Loucy (cell line): ENCODE measurements at regions not wholly inside any gene's neighbourhood (a gene's known extent, or its start where the extent isn't known, plus 50 kb on each side); places are given as distances from the start of the nearest gene placed in this dataset.

Experiments
- H2AFZ ChIP-seq: fragments of 200-600 bp; sonication (generic); 2 replicates; pipeline ENCODE4 v1.6.0; 2016; ENCODE audit warnings: antibody characterized with exemption, mild to moderate bottlenecking, low read length, moderate library complexity
- H3F3A ChIP-seq: fragments of 200-600 bp; 2 replicates; pipeline ENCODE4 v1.6.0; 2016; ENCODE audit warnings: antibody characterized with exemption, low read depth, mild to moderate bottlenecking
- H3K27me3 ChIP-seq: fragments of 200-600 bp; sonication (generic); 2 replicates; pipeline ENCODE4 v1.6.1; 2014; ENCODE audit warnings: low read length, mild to moderate bottlenecking; ENCODE audit not compliant: insufficient read depth, poor library complexity, severe bottlenecking
- H3K36me3 ChIP-seq: fragments of 200-600 bp; sonication (generic); 2 replicates; pipeline ENCODE4 v1.6.1; 2016; ENCODE audit warnings: low read length; ENCODE audit not compliant: insufficient read depth
- H3K4me1 ChIP-seq: fragments of 200-600 bp; sonication (generic); 2 replicates; pipeline ENCODE4 v1.5.1; 2014; ENCODE audit warnings: low read length, mild to moderate bottlenecking; ENCODE audit not compliant: insufficient read depth, poor library complexity, severe bottlenecking
- H3K4me2 ChIP-seq: fragments of 200-600 bp; sonication (generic); 2 replicates; pipeline ENCODE4 v1.6.0; 2014; ENCODE audit warnings: antibody characterized with exemption, low read length, low read depth, mild to moderate bottlenecking; ENCODE audit not compliant: poor library complexity, severe bottlenecking
- H3K4me3 ChIP-seq: fragments of 200-600 bp; sonication (generic); 2 replicates; pipeline ENCODE4 v1.5.1; 2014; ENCODE audit warnings: low read length, mild to moderate bottlenecking, mixed read lengths; ENCODE audit not compliant: poor library complexity, severe bottlenecking
- H3K79me2 ChIP-seq: fragments of 200-600 bp; sonication (generic); 2 replicates; pipeline ENCODE4 v1.6.1; 2014; ENCODE audit warnings: low read length; ENCODE audit not compliant: insufficient read depth
- H3K9ac ChIP-seq: fragments of 200-600 bp; sonication (generic); 2 replicates; pipeline ENCODE4 v1.6.0; 2014; ENCODE audit warnings: mild to moderate bottlenecking, low read depth, low read length, moderate library complexity; ENCODE audit not compliant: poor library complexity, severe bottlenecking
- H3K9me2 ChIP-seq: fragments of 200-600 bp; sonication (generic); replicated peaks from 2 replicates; pipeline ENCODE4 v1.6.1; 2016; ENCODE audit warnings: low read depth, low read length, mixed read lengths
- H3K9me3 ChIP-seq: fragments of 200-600 bp; sonication (generic); 2 replicates; pipeline ENCODE4 v1.6.1; 2014; ENCODE audit warnings: mild to moderate bottlenecking, antibody characterized with exemption, low read length, low read depth; ENCODE audit not compliant: insufficient read depth
- H4K20me1 ChIP-seq: fragments of 200-600 bp; sonication (generic); 2 replicates; pipeline ENCODE4 v1.6.0; 2014; ENCODE audit warnings: antibody characterized with exemption, low read length, mild to moderate bottlenecking; ENCODE audit not compliant: insufficient read depth, poor library complexity, severe bottlenecking
- CTCF ChIP-seq: fragments of 200-600 bp; sonication (generic); conservative IDR thresholded peaks from 2 replicates; pipeline ENCODE4 v1.5.1; 2014; ENCODE audit warnings: mild to moderate bottlenecking, antibody characterized with exemption, low read length
- EZH2phosphoT487 ChIP-seq: fragments of 200-600 bp; IDR thresholded peaks from 2 replicates; pipeline ENCODE4 v1.6.1; 2018; ENCODE audit warnings: antibody characterized with exemption, mild to moderate bottlenecking, moderate library complexity, borderline replicate concordance

GRCh38 chr20:41783423-41784208 is 165.4 kb upstream of the CHD6 start:
- Histone ChIP-seq H3K4me3 (no peak overlapping the region), H3K9me3 (0 out of 2 replicates have a peak, but pooled peaks cover 6% of the 10 kb centered on the region), H3F3A (no peaks in the 10 kb centered on the region), H2AFZ (no peak overlapping the region), H3K4me2 (no peak overlapping the region), H4K20me1 (no peaks in the 10 kb centered on the region), H3K36me3 (no peaks in the 10 kb centered on the region), H3K9me2 (no peaks in the 10 kb centered on the region), H3K9ac (no peak overlapping the region), H3K4me1 (peaks cover 16% of the 10 kb centered on the region), H3K27me3 (no peaks in the 10 kb centered on the region), H3K79me2 (no peaks in the 10 kb centered on the region)
- no peak for TF ChIP-seq EZH2phosphoT487
- no peak for TF ChIP-seq CTCF

GRCh38 chr20:41782730-41783406 is 164.7 kb upstream of the CHD6 start:
- Histone ChIP-seq H3K9ac (no peak overlapping the region), H4K20me1 (no peaks in the 10 kb centered on the region), H3K27me3 (no peaks in the 10 kb centered on the region), H3K36me3 (no peaks in the 10 kb centered on the region), H3K4me2 (no peak overlapping the region), H3K9me3 (0 out of 2 replicates have a peak, but pooled peaks cover 1% of the 10 kb centered on the region), H3K9me2 (no peaks in the 10 kb centered on the region), H3K79me2 (no peaks in the 10 kb centered on the region), H3F3A (no peaks in the 10 kb centered on the region), H3K4me1 (peaks cover 16% of the 10 kb centered on the region), H3K4me3 (no peak overlapping the region), H2AFZ (no peak overlapping the region)
- TF ChIP-seq CTCF (no peak), EZH2phosphoT487 (no peak)

- TF ChIP-seq EZH2phosphoT487 (no peak), CTCF (no peak)
- no peak overlapping the region for H3K4me3 ChIP-seq
- no peaks in the 10 kb centered on the region for H3K27me3 ChIP-seq
- no peaks in the 10 kb centered on the region for H3K9me2 ChIP-seq
- H3K36me3 ChIP-seq = no peaks in the 10 kb centered on the region
- no peaks in the 10 kb centered on the region for H3K9me3 ChIP-seq
- H2AFZ ChIP-seq = no peak overlapping the region
- no peak overlapping the region for H3K4me2 ChIP-seq
- no peak overlapping the region for H3K9ac ChIP-seq
- no peaks in the 10 kb centered on the region for H3K79me2 ChIP-seq
- H3K4me1 ChIP-seq = peaks cover 21% of the 10 kb centered on the region
- no peaks in the 10 kb centered on the region for H4K20me1 ChIP-seq
- no peaks in the 10 kb centered on the region for H3F3A ChIP-seq
These were observed 164.1 kb upstream of the CHD6 start for GRCh38 chr20:41782255-41782654.
